Right atrium auricular region (tissue), 2 donors: ENCODE measurements at regions not wholly inside any gene's neighbourhood (a gene's known extent, or its start where the extent isn't known, plus 50 kb on each side); places are given as distances from the start of the nearest gene placed in this dataset.

ENCODE experiments used
- DNase-seq: peaks from one replicate; pipeline ENCODE4 v3.0.0-alpha.2; 2019; ENCODE audit warnings: low spot score
- H3K27ac ChIP-seq, 2 donors: fragments of 200-600 bp; sonication (generic); 1 replicate in 1 of 2; 2 replicates in 1 of 2; pipeline ENCODE4 v1.5.1; 2016 to 2019
- H3K27me3 ChIP-seq, 2 donors: fragments of 200-600 bp; sonication (generic); one replicate each; pipeline versions ENCODE4 v1.5.1 to v1.6.0; 2017 to 2019
- H3K36me3 ChIP-seq: fragments of 200-600 bp; sonication (generic); one replicate; pipeline ENCODE4 v1.5.1; 2016
- H3K4me1 ChIP-seq, 2 donors: fragments of 200-600 bp; sonication (generic); one replicate each; pipeline versions ENCODE4 v1.5.1 to v1.6.0; 2017 to 2019
- H3K4me3 ChIP-seq, 2 donors: fragments of 200-600 bp; sonication (generic); 1 replicate in 1 of 2; 2 replicates in 1 of 2; pipeline ENCODE4 v1.5.1; 2017 to 2019; ENCODE audit warnings: mild to moderate bottlenecking in 1 of 2, moderate library complexity in 1 of 2
- H3K9me3 ChIP-seq, 2 donors: fragments of 200-600 bp; sonication (generic); one replicate each; pipeline ENCODE4 v1.5.1; 2019
- CTCF ChIP-seq, 2 donors: fragments of 200-600 bp; sonication (generic); IDR thresholded peaks; one replicate each; pipeline ENCODE4 v1.5.1; 2019; ENCODE audit warnings: antibody characterized with exemption in 2 of 2

GRCh38 chr2:223221139-223221835, 169.3 kb downstream of the KCNE4 start:
- DNase-seq, result no peak
- H3K4me3 ChIP-seq, result no peak overlapping the region
- TF ChIP-seq CTCF (IDR thresholded peaks at IDR 0.05), result no peak

GRCh38 chr2:223222397-223222796, 170.4 kb downstream of the KCNE4 start:
- no peak for TF ChIP-seq CTCF (IDR thresholded peaks at IDR 0.05)
- Histone ChIP-seq H3K27ac (no peak overlapping the region), H3K36me3 (no peaks in the 10 kb centered on the region), H3K4me1 (no peaks in the 10 kb centered on the region), H3K9me3 (no peaks in the 10 kb centered on the region), H3K27me3 (no peaks in the 10 kb centered on the region), H3K4me3 (no peak overlapping the region)
- no peak for DNase-seq

More at GRCh38 chr2:223221139-223221835, 169.3 kb downstream of the KCNE4 start:
- Histone ChIP-seq H3K9me3 (no peaks in the 10 kb centered on the region), H3K36me3 (no peaks in the 10 kb centered on the region), H3K27ac (no peak overlapping the region), H3K27me3 (no peaks in the 10 kb centered on the region), H3K4me1 (no peaks in the 10 kb centered on the region)

- Histone ChIP-seq H3K4me3 (no peak overlapping the region), H3K9me3 (no peaks in the 10 kb centered on the region), H3K27ac (no peak overlapping the region), H3K4me1 (no peaks in the 10 kb centered on the region), H3K36me3 (no peaks in the 10 kb centered on the region), H3K27me3 (no peaks in the 10 kb centered on the region)
- no peak for DNase-seq
- TF ChIP-seq CTCF (IDR thresholded peaks at IDR 0.05), result no peak
Observed at GRCh38 chr2:223223156-223223555, 171.2 kb downstream of the KCNE4 start.

GRCh38 chr2:223225266-223225665, 173.3 kb downstream of the KCNE4 start:
- Histone ChIP-seq H3K27ac (no peak overlapping the region), H3K4me3 (no peak overlapping the region), H3K36me3 (no peaks in the 10 kb centered on the region), H3K4me1 (no peaks in the 10 kb centered on the region), H3K9me3 (no peaks in the 10 kb centered on the region), H3K27me3 (no peaks in the 10 kb centered on the region)
- DNase-seq, result no peak
- no peak for TF ChIP-seq CTCF (IDR thresholded peaks at IDR 0.05)

GRCh38 chr2:223226264-223226663, 174.3 kb downstream of the KCNE4 start:
- Histone ChIP-seq H3K36me3 (no peaks in the 10 kb centered on the region), H3K4me1 (no peaks in the 10 kb centered on the region), H3K27ac (no peak overlapping the region), H3K9me3 (no peaks in the 10 kb centered on the region), H3K27me3 (no peaks in the 10 kb centered on the region), H3K4me3 (no peak overlapping the region)
- TF ChIP-seq CTCF (IDR thresholded peaks at IDR 0.05), result no peak
- no peak for DNase-seq

- no peak overlapping the region for H3K4me3 ChIP-seq
- H3K9me3 ChIP-seq, result no peaks in the 10 kb centered on the region
- no peaks in the 10 kb centered on the region for H3K27me3 ChIP-seq
- no peaks in the 10 kb centered on the region for H3K36me3 ChIP-seq
- no peak overlapping the region for H3K27ac ChIP-seq
- no peak for DNase-seq
- no peak for TF ChIP-seq CTCF (IDR thresholded peaks at IDR 0.05)
- H3K4me1 ChIP-seq, result no peaks in the 10 kb centered on the region
Observed at GRCh38 chr2:223227338-223227737, 175.3 kb downstream of the KCNE4 start.
